Adrenal gland (tissue), 5 donors: ENCODE measurements at regions not wholly inside any gene's neighbourhood (a gene's known extent, or its start where the extent isn't known, plus 50 kb on each side); places are given as distances from the start of the nearest gene placed in this dataset.

Experiments used
- POLR2A ChIP-seq, 2 donors: fragments of 450-650 bp; IDR thresholded peaks; one replicate each; pipeline ENCODE4 v1.6.1; 2017; ENCODE audit warnings: antibody characterized with exemption in 2 of 2, mild to moderate bottlenecking in 2 of 2, moderate library complexity in 1 of 2
- TF ChIP-seq, protein P1 (sequence below), 6 experiments: fragments of 450-650 bp in 4 of 6; fragments of 200-600 bp in 2 of 6; sonication (generic) in 1 of 6; IDR thresholded peaks; 1 replicate in 5 of 6; 2 replicates in 1 of 6; pipeline versions ENCODE4 v1.5.1 to v1.8.0; 2016 to 2021; ENCODE audit warnings: antibody characterized with exemption in 6 of 6, mild to moderate bottlenecking in 2 of 6, moderate library complexity in 1 of 6
- donor health status: DM: no; HTN: no; CAD: no.

DNA sequence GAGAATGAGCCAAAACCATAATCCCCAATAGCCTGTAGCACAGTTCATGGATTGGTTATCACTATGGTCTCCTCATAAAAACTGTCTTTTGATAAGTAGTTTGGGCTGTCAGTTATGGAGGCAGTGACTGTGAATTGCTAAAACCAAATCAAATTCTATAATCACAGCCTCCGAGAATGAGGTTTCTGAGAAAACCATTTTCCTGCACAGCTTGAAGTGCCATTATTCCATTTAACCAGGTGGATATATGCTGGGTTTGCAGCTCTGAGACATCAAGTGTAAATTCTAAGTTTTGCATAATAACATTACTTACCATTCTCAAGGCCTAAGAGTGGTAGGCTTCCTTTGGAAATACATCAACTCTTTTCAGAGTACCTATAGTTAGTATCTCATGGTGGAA lies 485.4 kb downstream of the FRK start:
- TF ChIP-seq, protein P1, sequence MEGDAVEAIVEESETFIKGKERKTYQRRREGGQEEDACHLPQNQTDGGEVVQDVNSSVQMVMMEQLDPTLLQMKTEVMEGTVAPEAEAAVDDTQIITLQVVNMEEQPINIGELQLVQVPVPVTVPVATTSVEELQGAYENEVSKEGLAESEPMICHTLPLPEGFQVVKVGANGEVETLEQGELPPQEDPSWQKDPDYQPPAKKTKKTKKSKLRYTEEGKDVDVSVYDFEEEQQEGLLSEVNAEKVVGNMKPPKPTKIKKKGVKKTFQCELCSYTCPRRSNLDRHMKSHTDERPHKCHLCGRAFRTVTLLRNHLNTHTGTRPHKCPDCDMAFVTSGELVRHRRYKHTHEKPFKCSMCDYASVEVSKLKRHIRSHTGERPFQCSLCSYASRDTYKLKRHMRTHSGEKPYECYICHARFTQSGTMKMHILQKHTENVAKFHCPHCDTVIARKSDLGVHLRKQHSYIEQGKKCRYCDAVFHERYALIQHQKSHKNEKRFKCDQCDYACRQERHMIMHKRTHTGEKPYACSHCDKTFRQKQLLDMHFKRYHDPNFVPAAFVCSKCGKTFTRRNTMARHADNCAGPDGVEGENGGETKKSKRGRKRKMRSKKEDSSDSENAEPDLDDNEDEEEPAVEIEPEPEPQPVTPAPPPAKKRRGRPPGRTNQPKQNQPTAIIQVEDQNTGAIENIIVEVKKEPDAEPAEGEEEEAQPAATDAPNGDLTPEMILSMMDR (IDR thresholded peaks at IDR 0.05) = no peak
- no peak for TF ChIP-seq POLR2A (IDR thresholded peaks at IDR 0.05)
